Trophoblast cell (in vitro differentiated cells and primary cell): ENCODE measurements at regions not wholly inside any gene's neighbourhood (a gene's known extent, or its start where the extent isn't known, plus 50 kb on each side); places are given as distances from the start of the nearest gene placed in this dataset.

Experiments
- DNase-seq, 2 donors: peaks; one replicate each; pipeline ENCODE4 v3.0.0-alpha.2; 2016
- H2AFZ ChIP-seq: 2 replicates; pipeline ENCODE4 v1.6.1; 2013; ENCODE audit warnings: low read length, moderate library complexity, mild to moderate bottlenecking; ENCODE audit not compliant: insufficient read depth, poor library complexity
- H2AK5ac ChIP-seq: 2 replicates; pipeline ENCODE4 v1.6.1; 2013; ENCODE audit warnings: mild to moderate bottlenecking, low read length
- H2BK120ac ChIP-seq: 2 replicates; pipeline ENCODE4 v1.6.1; 2013; ENCODE audit warnings: low read length, mild to moderate bottlenecking, moderate library complexity; ENCODE audit not compliant: insufficient read depth, poor library complexity
- H2BK12ac ChIP-seq: 2 replicates; pipeline ENCODE4 v1.6.1; 2013; ENCODE audit warnings: mild to moderate bottlenecking, low read length, moderate library complexity
- H2BK5ac ChIP-seq: 2 replicates; pipeline ENCODE4 v1.6.1; 2013; ENCODE audit warnings: low read length, low read depth, moderate library complexity, mild to moderate bottlenecking; ENCODE audit not compliant: poor library complexity
- H3K14ac ChIP-seq: 2 replicates; pipeline ENCODE4 v1.6.1; 2013; ENCODE audit warnings: mild to moderate bottlenecking, low read length
- H3K18ac ChIP-seq: 2 replicates; pipeline ENCODE4 v1.6.1; 2013; ENCODE audit warnings: mild to moderate bottlenecking, low read length
- H3K23ac ChIP-seq: 2 replicates; pipeline ENCODE4 v1.6.1; 2013; ENCODE audit warnings: low read length
- H3K27ac ChIP-seq: 2 replicates; pipeline ENCODE4 v1.5.1; 2013; ENCODE audit warnings: low read depth, mild to moderate bottlenecking, inconsistent platforms, low read length, moderate library complexity
- H3K27me3 ChIP-seq: 2 replicates; pipeline ENCODE4 v1.6.1; 2013; ENCODE audit warnings: inconsistent platforms, mild to moderate bottlenecking, low read length, moderate library complexity; ENCODE audit not compliant: insufficient read depth
- H3K36me3 ChIP-seq, 2 experiments: 1 replicate in 1 of 2; 2 replicates in 1 of 2; pipeline ENCODE4 v1.6.1; 2013; ENCODE audit warnings: low read length in 2 of 2, mild to moderate bottlenecking in 2 of 2, moderate library complexity in 1 of 2; ENCODE audit not compliant: insufficient read depth in 2 of 2, control insufficient read depth in 1 of 2
- H3K4ac ChIP-seq: 2 replicates; pipeline ENCODE4 v1.6.1; 2013; ENCODE audit warnings: low read depth, mild to moderate bottlenecking, low read length, moderate library complexity
- H3K4me1 ChIP-seq, 2 experiments: 1 replicate in 1 of 2; 2 replicates in 1 of 2; pipeline ENCODE4 v1.6.1; 2013; ENCODE audit warnings: low read length in 2 of 2, mild to moderate bottlenecking in 2 of 2, moderate library complexity in 1 of 2; ENCODE audit not compliant: insufficient read depth in 2 of 2, control insufficient read depth in 1 of 2
- H3K4me2 ChIP-seq: 2 replicates; pipeline ENCODE4 v1.6.1; 2013; ENCODE audit warnings: inconsistent platforms, mild to moderate bottlenecking, low read length, moderate library complexity
- H3K4me3 ChIP-seq: 2 replicates; pipeline ENCODE4 v1.5.1; 2013; ENCODE audit warnings: mild to moderate bottlenecking, low read depth, low read length, inconsistent platforms
- H3K79me1 ChIP-seq: one replicate; pipeline ENCODE4 v1.6.1; 2013; ENCODE audit warnings: low read length
- H3K79me2 ChIP-seq: 2 replicates; pipeline ENCODE4 v1.6.1; 2013; ENCODE audit warnings: low read length, mild to moderate bottlenecking; ENCODE audit not compliant: control insufficient read depth, insufficient read depth, poor library complexity
- H3K9ac ChIP-seq: 2 replicates; pipeline ENCODE4 v1.6.1; 2013; ENCODE audit warnings: mild to moderate bottlenecking, low read length
- H3K9me3 ChIP-seq: 2 replicates; pipeline ENCODE4 v1.6.1; 2013; ENCODE audit warnings: low read depth, mild to moderate bottlenecking, control low read depth, inconsistent platforms, low read length; ENCODE audit not compliant: insufficient read depth
- H4K12ac ChIP-seq: 2 replicates; pipeline ENCODE4 v1.6.1; 2013; ENCODE audit warnings: low read depth, mild to moderate bottlenecking, low read length, moderate library complexity
- H4K8ac ChIP-seq: 2 replicates; pipeline ENCODE4 v1.6.1; 2013; ENCODE audit warnings: low read depth, mild to moderate bottlenecking, low read length, moderate library complexity
- H4K91ac ChIP-seq: one replicate; pipeline ENCODE4 v1.6.1; 2013; ENCODE audit warnings: low read depth, mild to moderate bottlenecking, low read length, moderate library complexity
- WGBS: extraction: QIAGEN DNeasy Blood & Tissue Kit; methylation state at CpG from one replicate; pipeline ENCODE4 v1.1.7; 2013; ENCODE audit warnings: missing lambda C conversion rate; ENCODE audit not compliant: insufficient read length, insufficient coverage; ENCODE audit errors: extremely low coverage; 5-methylcytosine and 5-hydroxymethylcytosine counted together

DNA sequence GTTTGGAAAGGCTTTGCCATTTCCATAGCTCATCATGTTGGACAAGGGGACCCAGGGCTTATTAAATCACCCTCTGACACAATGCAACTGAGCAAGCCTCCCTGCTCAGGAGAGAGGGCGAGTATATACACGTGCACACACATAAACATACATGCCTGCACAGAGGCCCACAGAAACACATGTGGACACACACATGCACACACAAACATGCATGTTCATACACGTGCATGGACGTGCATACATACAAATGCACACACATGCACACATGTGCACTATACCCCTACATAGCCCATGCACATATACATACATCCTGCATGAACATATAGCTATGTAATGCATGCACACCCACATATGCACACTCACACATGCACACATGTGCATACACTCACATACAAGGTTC is 99.5 kb upstream of the ALDH1B1 start:
- Histone ChIP-seq H3K4me1 (no peaks in the 10 kb centered on the region), H3K4ac (no peak overlapping the region), H3K79me2 (no peaks in the 10 kb centered on the region), H3K18ac (no peak overlapping the region), H3K4me3 (no peak overlapping the region), H3K14ac (no peak overlapping the region), H3K9me3 (no peaks in the 10 kb centered on the region), H2BK120ac (no peak overlapping the region), H3K36me3 (no peaks in the 10 kb centered on the region), H2BK5ac (no peak overlapping the region), H4K12ac (no peak overlapping the region), H3K9ac (no peak overlapping the region), H2BK12ac (no peak overlapping the region), H3K27me3 (no peaks in the 10 kb centered on the region), H3K27ac (no peak overlapping the region), H3K79me1 (no peaks in the 10 kb centered on the region), H2AFZ (no peak overlapping the region), H2AK5ac (no peak overlapping the region), H3K4me2 (no peak overlapping the region), H4K8ac (no peak overlapping the region), H3K23ac (no peak overlapping the region), H4K91ac (no peak overlapping the region)
- DNase-seq, result no peak
- no CpG with 5 or more reads among the region's 4 CpGs for WGBS

DNA sequence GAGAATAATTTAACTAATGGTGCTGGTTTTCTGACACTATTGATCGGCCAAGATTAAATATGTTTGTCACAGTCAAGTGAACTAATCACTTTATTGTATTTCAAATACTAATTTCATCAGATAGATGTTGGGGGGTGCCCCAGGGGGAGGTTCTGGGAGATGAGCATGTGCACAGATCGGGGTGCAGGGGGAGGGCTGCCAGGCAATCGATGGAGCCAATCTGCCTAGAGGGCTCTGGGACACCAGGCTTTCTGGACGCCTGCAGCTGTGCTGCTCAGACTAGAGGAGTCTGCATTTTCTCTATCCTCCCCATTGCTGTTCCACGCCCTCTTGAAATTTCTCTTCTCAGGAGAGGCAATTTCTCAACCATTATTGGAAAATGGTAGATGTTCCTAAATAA is 100.0 kb upstream of the ALDH1B1 start:
- H3K27me3 ChIP-seq, result no peaks in the 10 kb centered on the region
- H3K4me3 ChIP-seq, result no peak overlapping the region
- H4K91ac ChIP-seq, result no peak overlapping the region
- H4K8ac ChIP-seq, result no peak overlapping the region
- no peak overlapping the region for H3K9ac ChIP-seq
- H2AK5ac ChIP-seq, result no peak overlapping the region
- H3K4me2 ChIP-seq, result no peak overlapping the region
- H2AFZ ChIP-seq, result no peak overlapping the region
- no peaks in the 10 kb centered on the region for H3K9me3 ChIP-seq
- H3K27ac ChIP-seq, result no peak overlapping the region
- no peak overlapping the region for H3K23ac ChIP-seq
- no peaks in the 10 kb centered on the region for H3K79me1 ChIP-seq
- no peaks in the 10 kb centered on the region for H3K79me2 ChIP-seq
- no peak overlapping the region for H3K18ac ChIP-seq
- H3K4me1 ChIP-seq, result peaks cover 0 to 2% of the 10 kb centered on the region in 2 experiments
- no peak overlapping the region for H3K14ac ChIP-seq
- H2BK12ac ChIP-seq, result no peak overlapping the region
- DNase-seq, result no peak
- H2BK5ac ChIP-seq, result no peak overlapping the region
- H2BK120ac ChIP-seq, result no peak overlapping the region
- no peaks in the 10 kb centered on the region for H3K36me3 ChIP-seq
- H4K12ac ChIP-seq, result no peak overlapping the region
- no peak overlapping the region for H3K4ac ChIP-seq
- WGBS, result no CpG with 5 or more reads among the region's 5 CpGs

DNA sequence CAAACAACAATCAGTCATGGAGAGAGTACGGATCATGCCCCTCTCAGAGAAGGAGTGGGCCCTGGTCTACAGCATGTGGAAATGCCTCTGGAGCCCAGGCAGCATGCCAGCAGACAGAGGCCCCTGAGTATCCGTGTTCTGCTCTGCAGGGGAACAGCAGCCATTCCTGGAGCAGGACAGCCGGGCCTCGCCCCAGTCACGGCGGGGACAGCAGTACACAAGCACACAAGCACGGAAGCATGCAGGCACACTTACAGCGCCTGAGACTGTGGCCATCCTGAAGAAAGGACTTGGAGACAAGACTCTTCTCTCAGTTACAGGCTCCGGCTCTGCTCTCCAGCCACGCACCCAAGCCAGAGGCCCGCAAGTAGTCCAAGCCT is 102.6 kb upstream of the ALDH1B1 start:
- WGBS, result no CpG with 5 or more reads among the region's 11 CpGs
- Histone ChIP-seq H3K14ac (no peak overlapping the region), H3K79me2 (no peaks in the 10 kb centered on the region), H3K4me3 (no peak overlapping the region), H3K4me2 (no peak overlapping the region), H2BK12ac (no peak overlapping the region), H3K36me3 (no peaks in the 10 kb centered on the region), H2AFZ (no peak overlapping the region), H2AK5ac (no peak overlapping the region), H3K4me1 (peaks cover 3 to 6% of the 10 kb centered on the region in 2 experiments), H4K91ac (no peak overlapping the region), H4K12ac (no peak overlapping the region), H3K18ac (no peak overlapping the region), H3K9me3 (no peaks in the 10 kb centered on the region), H3K27ac (no peak overlapping the region), H3K27me3 (no peaks in the 10 kb centered on the region), H4K8ac (no peak overlapping the region), H3K23ac (no peak overlapping the region), H3K9ac (no peak overlapping the region), H2BK120ac (no peak overlapping the region), H3K79me1 (no peaks in the 10 kb centered on the region), H3K4ac (no peak overlapping the region), H2BK5ac (no peak overlapping the region)
- no peak for DNase-seq

DNA sequence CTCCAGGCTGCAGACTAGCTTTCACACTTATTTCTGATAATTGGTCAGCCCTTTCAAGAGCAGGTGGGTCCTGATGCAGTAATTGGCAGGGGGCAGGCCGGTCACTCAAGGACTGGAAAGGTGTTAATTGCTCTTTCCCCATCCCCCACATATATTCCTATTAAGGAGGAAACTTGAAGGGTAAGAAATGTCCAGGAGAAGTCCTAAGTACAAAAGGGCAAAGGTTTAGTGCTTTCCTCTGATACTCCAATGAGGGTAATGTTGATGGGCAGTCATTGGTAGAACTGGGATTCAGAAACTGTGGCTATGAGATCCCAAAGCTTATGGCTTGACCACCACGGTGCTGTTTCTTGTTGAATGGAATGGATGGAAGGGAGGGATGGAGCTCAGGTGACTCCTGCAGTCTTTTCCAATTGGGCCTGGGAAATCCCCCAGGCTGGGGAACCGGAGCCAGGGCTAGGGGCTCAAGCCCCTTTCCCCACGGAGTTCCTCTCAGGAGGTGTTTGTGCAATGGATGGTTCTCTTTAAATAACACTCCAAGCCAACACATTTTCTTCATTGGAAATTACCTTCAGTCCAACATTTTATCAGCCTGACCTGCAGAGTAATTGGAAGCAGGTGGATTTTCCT is 103.2 kb upstream of the ALDH1B1 start:
- no CpG with 5 or more reads among the region's 4 CpGs for WGBS
- Histone ChIP-seq H4K8ac (no peak overlapping the region), H3K18ac (no peak overlapping the region), H3K4ac (no peak overlapping the region), H2BK120ac (no peak overlapping the region), H3K14ac (no peak overlapping the region), H2AFZ (no peak overlapping the region), H3K79me1 (no peaks in the 10 kb centered on the region), H3K23ac (no peak overlapping the region), H3K9ac (no peak overlapping the region), H2BK5ac (no peak overlapping the region), H3K4me3 (no peak overlapping the region), H2AK5ac (no peak overlapping the region), H3K79me2 (no peaks in the 10 kb centered on the region), H4K12ac (no peak overlapping the region), H3K9me3 (no peaks in the 10 kb centered on the region), H3K4me1 (peaks cover 3 to 6% of the 10 kb centered on the region in 2 experiments), H3K4me2 (no peak overlapping the region), H3K27me3 (no peaks in the 10 kb centered on the region), H3K36me3 (no peaks in the 10 kb centered on the region), H3K27ac (no peak overlapping the region), H4K91ac (no peak overlapping the region), H2BK12ac (no peak overlapping the region)
- no peak for DNase-seq
